ENCODE measurements at regions not wholly inside any gene's neighbourhood (a gene's known extent, or its start where the extent isn't known, plus 50 kb on each side); places are given as distances from the start of the nearest gene placed in this dataset.

DNA sequence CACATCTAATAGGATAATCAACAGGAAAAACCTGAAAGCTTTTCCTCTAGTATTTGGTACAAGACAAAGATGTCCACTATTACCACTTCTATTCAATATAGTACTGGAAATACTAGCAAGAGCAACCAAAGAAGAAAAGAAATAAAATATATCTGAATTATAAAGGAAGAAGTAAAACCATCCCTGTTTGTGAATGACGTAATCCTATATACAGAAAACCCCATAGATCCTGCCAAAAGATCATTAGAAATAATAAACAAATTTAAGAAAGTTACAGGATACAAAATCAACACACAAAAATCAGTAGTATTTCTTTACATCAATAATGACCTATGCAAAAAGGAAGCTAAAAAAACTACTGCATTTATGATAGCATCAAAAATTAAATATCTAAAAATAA, 1191.3 kb upstream of the C9orf72 start:
- TF ChIP-seq POLR2A (IDR thresholded peaks at IDR 0.05; ENCODE audit: insufficient read depth in 1 of 2, low read depth in 2 of 2, low read length in 2 of 2) (no peak), ATF7 (IDR thresholded peaks at IDR 0.05) (peak; percentile 96), ATF7 (CRISPR knock-in tag; IDR thresholded peaks at IDR 0.05) (no peak), KMT2B (CRISPR knock-in tag; IDR thresholded peaks at IDR 0.05) (no peak), MED13 (CRISPR knock-in tag; IDR thresholded peaks at IDR 0.05) (no peak), KDM5B (CRISPR knock-in tag; IDR thresholded peaks at IDR 0.05; ENCODE audit: borderline replicate concordance) (no peak), ZNF768 (CRISPR knock-in tag; IDR thresholded peaks at IDR 0.05) (no peak), CENPX (CRISPR knock-in tag; IDR thresholded peaks at IDR 0.05) (no peak), RFX5 (IDR thresholded peaks at IDR 0.05; ENCODE audit: low read depth, low read length) (no peak), YY1 (IDR thresholded peaks at IDR 0.05; ENCODE audit: insufficient read depth, insufficient replicate concordance, low read depth, low read length) (no peak), ZNF7 (CRISPR knock-in tag; IDR thresholded peaks at IDR 0.05) (no peak)
- TF ChIP-seq, protein P1, sequence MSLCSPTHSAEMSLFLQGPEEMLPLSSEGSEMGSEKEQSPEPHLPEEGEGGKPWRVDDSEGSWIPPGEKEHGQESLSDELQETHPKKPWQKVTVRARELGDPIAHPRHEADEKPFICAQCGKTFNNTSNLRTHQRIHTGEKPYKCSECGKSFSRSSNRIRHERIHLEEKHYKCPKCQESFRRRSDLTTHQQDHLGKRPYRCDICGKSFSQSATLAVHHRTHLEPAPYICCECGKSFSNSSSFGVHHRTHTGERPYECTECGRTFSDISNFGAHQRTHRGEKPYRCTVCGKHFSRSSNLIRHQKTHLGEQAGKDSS (CRISPR knock-in tag; IDR thresholded peaks at IDR 0.05; ENCODE audit: borderline replicate concordance, low read depth) = no peak
